GM23338 (cell line): ENCODE measurements at regions not wholly inside any gene's neighbourhood (a gene's known extent, or its start where the extent isn't known, plus 50 kb on each side); places are given as distances from the start of the nearest gene placed in this dataset.

Source experiments
- CREB1 ChIP-seq: fragments of 250-450 bp; sonication (Bioruptor Pico); IDR thresholded peaks from 2 replicates; pipeline ENCODE4 v1.5.0; 2020; ENCODE audit warnings: low read depth, mild to moderate bottlenecking, moderate library complexity
- EZH2 ChIP-seq: fragments of 200-600 bp; sonication (generic); IDR thresholded peaks from one replicate; pipeline ENCODE4 v1.8.0; 2017; ENCODE audit warnings: antibody characterized with exemption, mild to moderate bottlenecking, low read depth; ENCODE audit not compliant: unreplicated experiment
- EZH2phosphoT487 ChIP-seq: fragments of 200-600 bp; sonication (generic); IDR thresholded peaks from one replicate; pipeline ENCODE4 v1.8.1; 2018; ENCODE audit warnings: antibody characterized with exemption; ENCODE audit not compliant: unreplicated experiment
- JUNB ChIP-seq: IDR thresholded peaks from one replicate; pipeline ENCODE4 v1.6.1; 2016; ENCODE audit warnings: antibody characterized with exemption; ENCODE audit not compliant: unreplicated experiment
- NANOG ChIP-seq: IDR thresholded peaks from 2 replicates; pipeline ENCODE4 v1.6.1; 2016; ENCODE audit warnings: antibody characterized with exemption, borderline replicate concordance
- POLR2AphosphoS5 ChIP-seq: IDR thresholded peaks from 2 replicates; pipeline ENCODE4 v1.6.1; 2016; ENCODE audit warnings: antibody characterized with exemption, low read depth
- STAT1 ChIP-seq: IDR thresholded peaks from one replicate; pipeline ENCODE4 v1.6.1; 2016; ENCODE audit warnings: antibody characterized with exemption; ENCODE audit not compliant: unreplicated experiment
- TF ChIP-seq, protein P1 (sequence below), 2 experiments: fragments of 200-600 bp in 1 of 2; sonication (generic) in 1 of 2; conservative IDR thresholded peaks; 2 replicates each; pipeline versions ENCODE4 v1.5.1 to v1.6.1; 2016 to 2017; ENCODE audit warnings: antibody characterized with exemption in 2 of 2, low read depth in 2 of 2, mild to moderate bottlenecking in 2 of 2, moderate library complexity in 1 of 2
- TF ChIP-seq, protein P2 (sequence below): IDR thresholded peaks from one replicate; pipeline ENCODE4 v1.6.1; 2018; ENCODE audit warnings: antibody characterized with exemption; ENCODE audit not compliant: unreplicated experiment

DNA sequence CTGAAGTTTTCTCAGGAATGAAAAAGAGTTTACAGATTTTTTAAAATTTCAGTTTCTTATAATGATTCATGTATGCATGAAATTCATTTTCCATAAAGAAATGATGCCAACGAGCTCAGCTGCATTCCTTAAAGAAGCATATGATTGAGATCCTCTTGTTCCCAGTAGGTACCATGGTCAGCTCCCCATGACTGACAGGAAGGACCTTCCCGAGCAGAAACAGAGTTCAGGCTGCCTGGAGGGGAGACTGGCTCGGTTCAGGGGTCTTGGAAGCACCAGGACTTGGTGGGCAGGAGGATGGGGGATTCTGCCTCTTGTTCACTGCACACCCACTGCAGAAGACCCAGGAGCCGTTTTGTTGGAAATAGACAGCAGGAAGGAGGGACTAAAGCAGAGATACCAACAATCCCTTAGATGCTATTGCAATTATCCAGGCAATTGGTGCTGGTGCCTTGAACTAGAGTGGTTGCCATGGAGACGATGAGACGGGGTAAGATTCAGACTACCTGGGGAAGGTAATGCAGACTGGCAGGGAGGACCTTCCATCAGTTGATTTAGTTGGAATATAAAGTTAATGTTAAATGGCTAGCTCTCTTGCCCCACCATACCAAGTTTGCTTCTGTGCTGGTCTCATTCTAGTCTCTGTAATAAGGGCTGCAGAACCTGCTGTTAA, 447.8 kb downstream of the MTRR start:
- TF ChIP-seq, protein P1, sequence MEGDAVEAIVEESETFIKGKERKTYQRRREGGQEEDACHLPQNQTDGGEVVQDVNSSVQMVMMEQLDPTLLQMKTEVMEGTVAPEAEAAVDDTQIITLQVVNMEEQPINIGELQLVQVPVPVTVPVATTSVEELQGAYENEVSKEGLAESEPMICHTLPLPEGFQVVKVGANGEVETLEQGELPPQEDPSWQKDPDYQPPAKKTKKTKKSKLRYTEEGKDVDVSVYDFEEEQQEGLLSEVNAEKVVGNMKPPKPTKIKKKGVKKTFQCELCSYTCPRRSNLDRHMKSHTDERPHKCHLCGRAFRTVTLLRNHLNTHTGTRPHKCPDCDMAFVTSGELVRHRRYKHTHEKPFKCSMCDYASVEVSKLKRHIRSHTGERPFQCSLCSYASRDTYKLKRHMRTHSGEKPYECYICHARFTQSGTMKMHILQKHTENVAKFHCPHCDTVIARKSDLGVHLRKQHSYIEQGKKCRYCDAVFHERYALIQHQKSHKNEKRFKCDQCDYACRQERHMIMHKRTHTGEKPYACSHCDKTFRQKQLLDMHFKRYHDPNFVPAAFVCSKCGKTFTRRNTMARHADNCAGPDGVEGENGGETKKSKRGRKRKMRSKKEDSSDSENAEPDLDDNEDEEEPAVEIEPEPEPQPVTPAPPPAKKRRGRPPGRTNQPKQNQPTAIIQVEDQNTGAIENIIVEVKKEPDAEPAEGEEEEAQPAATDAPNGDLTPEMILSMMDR (conservative IDR thresholded peaks at IDR 0.05; ENCODE audit: low read depth in 2 of 2) = no peak
- TF ChIP-seq POLR2AphosphoS5 = no peak
- no peak for TF ChIP-seq EZH2
- TF ChIP-seq CREB1 (CRISPR knock-in tag) = no peak
- TF ChIP-seq JUNB = no peak
- TF ChIP-seq, protein P2, sequence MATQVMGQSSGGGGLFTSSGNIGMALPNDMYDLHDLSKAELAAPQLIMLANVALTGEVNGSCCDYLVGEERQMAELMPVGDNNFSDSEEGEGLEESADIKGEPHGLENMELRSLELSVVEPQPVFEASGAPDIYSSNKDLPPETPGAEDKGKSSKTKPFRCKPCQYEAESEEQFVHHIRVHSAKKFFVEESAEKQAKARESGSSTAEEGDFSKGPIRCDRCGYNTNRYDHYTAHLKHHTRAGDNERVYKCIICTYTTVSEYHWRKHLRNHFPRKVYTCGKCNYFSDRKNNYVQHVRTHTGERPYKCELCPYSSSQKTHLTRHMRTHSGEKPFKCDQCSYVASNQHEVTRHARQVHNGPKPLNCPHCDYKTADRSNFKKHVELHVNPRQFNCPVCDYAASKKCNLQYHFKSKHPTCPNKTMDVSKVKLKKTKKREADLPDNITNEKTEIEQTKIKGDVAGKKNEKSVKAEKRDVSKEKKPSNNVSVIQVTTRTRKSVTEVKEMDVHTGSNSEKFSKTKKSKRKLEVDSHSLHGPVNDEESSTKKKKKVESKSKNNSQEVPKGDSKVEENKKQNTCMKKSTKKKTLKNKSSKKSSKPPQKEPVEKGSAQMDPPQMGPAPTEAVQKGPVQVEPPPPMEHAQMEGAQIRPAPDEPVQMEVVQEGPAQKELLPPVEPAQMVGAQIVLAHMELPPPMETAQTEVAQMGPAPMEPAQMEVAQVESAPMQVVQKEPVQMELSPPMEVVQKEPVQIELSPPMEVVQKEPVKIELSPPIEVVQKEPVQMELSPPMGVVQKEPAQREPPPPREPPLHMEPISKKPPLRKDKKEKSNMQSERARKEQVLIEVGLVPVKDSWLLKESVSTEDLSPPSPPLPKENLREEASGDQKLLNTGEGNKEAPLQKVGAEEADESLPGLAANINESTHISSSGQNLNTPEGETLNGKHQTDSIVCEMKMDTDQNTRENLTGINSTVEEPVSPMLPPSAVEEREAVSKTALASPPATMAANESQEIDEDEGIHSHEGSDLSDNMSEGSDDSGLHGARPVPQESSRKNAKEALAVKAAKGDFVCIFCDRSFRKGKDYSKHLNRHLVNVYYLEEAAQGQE = peak; percentile 81
- no peak for TF ChIP-seq EZH2phosphoT487
- no peak for TF ChIP-seq STAT1
- TF ChIP-seq NANOG = no peak
